ENCODE measurements at regions not wholly inside any gene's neighbourhood (a gene's known extent, or its start where the extent isn't known, plus 50 kb on each side); places are given as distances from the start of the nearest gene placed in this dataset.
"Not testable (repeated sequence)": the region's sequence is repeated elsewhere in the genome, so short reads cannot be mapped to it uniquely, and the experiment has no call there.

DNA sequence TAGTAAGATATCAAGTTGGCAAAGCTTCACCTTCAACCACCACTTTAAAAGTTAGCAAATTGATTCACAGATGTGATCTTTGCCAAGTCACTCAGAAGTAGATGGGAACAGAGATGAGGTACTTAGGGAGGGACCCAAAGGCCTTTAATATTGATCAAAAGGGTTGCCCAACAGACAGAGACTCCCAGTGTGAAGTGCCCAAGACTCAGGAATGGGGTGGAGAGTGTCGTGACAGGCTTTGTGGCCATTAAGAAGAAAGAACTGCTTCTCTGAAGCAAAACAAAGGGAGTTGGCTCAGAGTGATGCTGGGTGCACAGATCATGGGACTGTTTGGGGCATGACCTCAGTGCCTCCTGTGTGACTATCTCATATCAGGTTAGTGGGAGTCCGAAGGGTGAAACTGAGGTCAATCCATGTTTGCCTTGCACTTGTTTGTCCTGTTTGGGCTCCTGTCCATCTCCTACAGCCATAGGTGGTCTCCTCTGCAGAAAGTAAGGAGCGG lies 132.3 kb downstream of the APIP start:
- Histone ChIP-seq H3K27ac (no peak overlapping the region), H3K27me3 (no peaks in the 10 kb centered on the region), H3K4me3 (no peak overlapping the region), H3K9me3 (no peaks in the 10 kb centered on the region), H3K4me1 (no peaks in the 10 kb centered on the region), H3K36me3 (no peaks in the 10 kb centered on the region)
- no peak for DNase-seq (ENCODE audit: low spot score in 2 of 2)
- TF ChIP-seq, protein P1, sequence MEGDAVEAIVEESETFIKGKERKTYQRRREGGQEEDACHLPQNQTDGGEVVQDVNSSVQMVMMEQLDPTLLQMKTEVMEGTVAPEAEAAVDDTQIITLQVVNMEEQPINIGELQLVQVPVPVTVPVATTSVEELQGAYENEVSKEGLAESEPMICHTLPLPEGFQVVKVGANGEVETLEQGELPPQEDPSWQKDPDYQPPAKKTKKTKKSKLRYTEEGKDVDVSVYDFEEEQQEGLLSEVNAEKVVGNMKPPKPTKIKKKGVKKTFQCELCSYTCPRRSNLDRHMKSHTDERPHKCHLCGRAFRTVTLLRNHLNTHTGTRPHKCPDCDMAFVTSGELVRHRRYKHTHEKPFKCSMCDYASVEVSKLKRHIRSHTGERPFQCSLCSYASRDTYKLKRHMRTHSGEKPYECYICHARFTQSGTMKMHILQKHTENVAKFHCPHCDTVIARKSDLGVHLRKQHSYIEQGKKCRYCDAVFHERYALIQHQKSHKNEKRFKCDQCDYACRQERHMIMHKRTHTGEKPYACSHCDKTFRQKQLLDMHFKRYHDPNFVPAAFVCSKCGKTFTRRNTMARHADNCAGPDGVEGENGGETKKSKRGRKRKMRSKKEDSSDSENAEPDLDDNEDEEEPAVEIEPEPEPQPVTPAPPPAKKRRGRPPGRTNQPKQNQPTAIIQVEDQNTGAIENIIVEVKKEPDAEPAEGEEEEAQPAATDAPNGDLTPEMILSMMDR (IDR thresholded peaks at IDR 0.05) = no peak
- TF ChIP-seq POLR2A (IDR thresholded peaks at IDR 0.05) = no peak
- no peak for TF ChIP-seq EP300 (IDR thresholded peaks at IDR 0.05)
- 83 to 89% methylated on average over 3 of the region's 3 CpGs for WGBS, 2 donors

DNA sequence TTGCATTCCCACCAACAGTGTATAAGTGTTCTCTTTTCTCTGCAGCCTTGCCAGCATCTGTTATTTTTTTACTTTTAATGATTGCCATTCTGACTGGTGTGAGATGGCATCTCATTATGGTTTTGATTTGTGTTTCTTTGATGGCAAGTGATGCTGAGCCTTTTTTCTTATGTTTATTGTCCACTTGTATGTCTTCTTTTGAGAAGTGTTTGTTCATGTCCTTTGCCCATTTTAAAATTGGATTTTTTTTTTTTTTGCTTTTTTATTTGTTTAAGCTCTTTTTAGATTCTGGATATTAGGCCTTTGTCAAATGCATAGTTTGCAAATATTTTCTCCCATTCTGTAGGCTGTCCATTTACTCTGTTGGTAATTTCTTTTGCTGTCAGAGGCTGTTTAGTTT lies 134.4 kb downstream of the APIP start:
- H3K4me3 ChIP-seq; DNase-seq (ENCODE audit: low spot score in 2 of 2); H3K9me3 ChIP-seq: not testable (repeated sequence)

DNA sequence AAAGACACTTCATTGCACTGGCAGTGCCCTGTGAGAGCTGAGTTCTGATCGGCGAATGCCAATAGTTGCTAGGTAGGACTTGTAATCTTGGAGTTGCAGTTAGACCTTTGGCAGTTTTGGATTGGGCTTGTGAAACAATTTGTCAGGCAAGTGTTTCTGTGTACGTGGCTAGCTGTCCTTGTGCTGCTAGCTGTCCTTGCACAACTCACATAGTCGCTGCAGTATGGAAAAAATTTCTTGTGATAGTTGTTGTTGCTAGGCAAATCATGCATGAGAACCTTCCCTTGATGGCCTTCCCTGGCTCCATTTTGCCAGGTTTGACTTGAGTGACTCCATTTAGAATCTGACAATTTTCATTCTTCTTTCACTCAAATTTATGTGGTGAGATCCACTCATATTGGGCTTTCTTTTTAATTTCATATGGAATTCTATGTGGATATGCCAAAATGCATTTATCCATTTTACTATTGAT lies 140.7 kb downstream of the APIP start:
- DNase-seq (ENCODE audit: low spot score in 2 of 2) = no peak
- WGBS, 2 donors = 89 to 90% methylated on average over 4 of the region's 4 CpGs
- peaks cover 0 to 13% (median 0%) of the 10 kb centered on the region in 4 donors for H3K4me1 ChIP-seq
- no peak overlapping the region for H3K27ac ChIP-seq
- H3K9me3 ChIP-seq = peaks cover 0 to 2% (median 0%) of the 10 kb centered on the region in 4 donors
- TF ChIP-seq EP300 (IDR thresholded peaks at IDR 0.05) (no peak), POLR2A (IDR thresholded peaks at IDR 0.05) (no peak)
- TF ChIP-seq, protein P1 (IDR thresholded peaks at IDR 0.05) = no peak
- no peaks in the 10 kb centered on the region for H3K27me3 ChIP-seq
- no peak overlapping the region for H3K4me3 ChIP-seq
- H3K36me3 ChIP-seq = no peaks in the 10 kb centered on the region

More for the DNA sequence above, 134.4 kb downstream of the APIP start:
- H3K27ac ChIP-seq, H3K27me3 ChIP-seq, H3K4me1 ChIP-seq, H3K36me3 ChIP-seq: not testable (repeated sequence)

DNA sequence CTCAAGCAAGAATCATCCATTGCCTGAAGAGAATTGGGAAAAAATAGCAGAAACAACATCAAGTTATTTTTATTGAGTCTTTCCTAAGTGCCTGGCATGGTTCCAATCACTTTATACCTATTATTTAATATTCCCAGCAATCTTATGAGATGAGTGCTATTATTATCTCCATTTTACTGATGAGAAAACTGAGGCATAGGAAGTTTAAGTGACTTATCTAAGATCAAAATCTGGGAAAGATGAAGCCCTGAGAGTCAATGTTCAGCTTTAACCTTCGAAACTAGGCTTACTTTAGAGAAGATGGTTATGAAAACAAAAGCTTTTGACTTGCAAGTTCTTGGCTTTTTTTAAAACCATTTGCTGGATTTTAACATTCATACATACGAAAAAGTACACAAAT lies 141.6 kb downstream of the APIP start:
- Histone ChIP-seq H3K27ac (no peak overlapping the region), H3K4me3 (no peak overlapping the region), H3K27me3 (no peaks in the 10 kb centered on the region), H3K36me3 (no peaks in the 10 kb centered on the region), H3K4me1 (peaks cover 0 to 13% (median 0%) of the 10 kb centered on the region in 4 donors), H3K9me3 (peaks cover 0 to 2% (median 0%) of the 10 kb centered on the region in 4 donors)
- 72 to 74% methylated on average over 2 of the region's 2 CpGs for WGBS, 2 donors
- DNase-seq (ENCODE audit: low spot score in 2 of 2) = no peak
- TF ChIP-seq EP300 (IDR thresholded peaks at IDR 0.05) = no peak
- no peak for TF ChIP-seq POLR2A (IDR thresholded peaks at IDR 0.05)
- TF ChIP-seq, protein P1 (IDR thresholded peaks at IDR 0.05) = no peak

DNA sequence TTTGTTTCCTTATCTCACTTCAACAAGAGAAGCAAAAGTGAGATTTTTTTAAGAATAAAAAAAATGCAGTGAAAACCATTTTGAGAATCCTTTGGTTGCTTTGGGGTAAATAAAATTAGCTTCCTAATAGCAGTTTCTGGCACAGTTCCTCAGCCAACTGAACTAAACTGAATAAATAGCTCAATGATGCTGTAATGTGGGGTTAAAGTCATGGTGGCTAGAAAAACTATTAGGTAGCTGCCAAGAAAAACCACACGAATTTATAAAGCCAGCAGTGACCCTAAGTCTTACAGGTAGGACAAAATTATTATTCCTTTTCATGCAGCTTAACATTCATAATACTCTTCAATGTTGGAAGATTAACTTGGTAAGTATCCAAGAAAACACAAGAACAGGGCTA lies 142.4 kb downstream of the APIP start:
- DNase-seq (ENCODE audit: low spot score in 2 of 2) = no peak
- Histone ChIP-seq H3K4me1 (peaks cover 0 to 13% (median 0%) of the 10 kb centered on the region in 4 donors), H3K27me3 (no peaks in the 10 kb centered on the region), H3K36me3 (no peaks in the 10 kb centered on the region), H3K27ac (no peak overlapping the region), H3K9me3 (peaks cover 0 to 6% (median 0%) of the 10 kb centered on the region in 4 donors), H3K4me3 (no peak overlapping the region)
- TF ChIP-seq EP300 (IDR thresholded peaks at IDR 0.05) (no peak), POLR2A (IDR thresholded peaks at IDR 0.05) (no peak)
- TF ChIP-seq, protein P1 (IDR thresholded peaks at IDR 0.05) = no peak
- 0 to 5% methylated on average over 1 of the region's 1 CpG for WGBS, 2 donors

DNA sequence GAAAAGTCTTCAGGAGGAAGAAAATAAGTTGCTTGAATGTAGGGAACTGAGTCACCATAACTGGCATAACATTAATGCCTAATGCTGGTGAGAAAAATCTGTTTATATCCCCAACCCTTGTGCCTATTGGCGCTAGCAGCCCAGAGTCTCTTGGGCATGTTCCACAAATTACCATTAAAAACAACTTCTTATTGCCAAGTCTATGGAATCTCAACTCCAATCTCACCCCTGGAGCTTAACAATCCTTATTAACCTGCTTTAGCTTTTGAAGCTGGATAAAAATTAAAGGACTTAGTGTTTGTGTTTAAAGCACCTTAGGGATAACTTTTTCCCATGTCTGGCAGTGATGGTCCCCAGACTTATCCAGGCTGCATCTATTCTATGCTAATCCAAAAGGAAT lies 143.0 kb downstream of the APIP start:
- 0 to 73% methylated on average over 1 of the region's 1 CpG for WGBS, 2 donors
- Histone ChIP-seq H3K9me3 (peaks cover 0 to 6% (median 0%) of the 10 kb centered on the region in 4 donors), H3K27ac (no peak overlapping the region), H3K36me3 (no peaks in the 10 kb centered on the region), H3K4me3 (no peak overlapping the region), H3K27me3 (no peaks in the 10 kb centered on the region), H3K4me1 (peaks cover 0 to 13% (median 0%) of the 10 kb centered on the region in 4 donors)
- no peak for TF ChIP-seq EP300 (IDR thresholded peaks at IDR 0.05)
- TF ChIP-seq, protein P1 (IDR thresholded peaks at IDR 0.05) = no peak
- no peak for TF ChIP-seq POLR2A (IDR thresholded peaks at IDR 0.05)
- no peak for DNase-seq (ENCODE audit: low spot score in 2 of 2)
